Neutrophil (primary cell): ENCODE measurements at regions not wholly inside any gene's neighbourhood (a gene's known extent, or its start where the extent isn't known, plus 50 kb on each side); places are given as distances from the start of the nearest gene placed in this dataset.

Experiments
- H3K27ac ChIP-seq: fragments of 200-600 bp; sonication (generic); 2 replicates; pipeline ENCODE4 v1.5.1; 2016; ENCODE audit warnings: mild to moderate bottlenecking, moderate library complexity
- H3K27me3 ChIP-seq: fragments of 200-600 bp; sonication (generic); 2 replicates; pipeline ENCODE4 v1.6.0; 2016; ENCODE audit warnings: mild to moderate bottlenecking
- H3K36me3 ChIP-seq: fragments of 200-600 bp; sonication (generic); 2 replicates; pipeline ENCODE4 v1.5.1; 2017
- H3K4me1 ChIP-seq, 2 experiments: fragments of 200-600 bp in 1 of 2; sonication (generic) in 1 of 2; 1 replicate in 1 of 2; 2 replicates in 1 of 2; pipeline versions ENCODE4 v1.5.1 to v1.6.1; 2013 to 2016; ENCODE audit warnings: low read depth in 1 of 2, low read length in 1 of 2, mild to moderate bottlenecking in 1 of 2, moderate library complexity in 1 of 2; ENCODE audit not compliant: control insufficient read depth in 1 of 2, insufficient read depth in 1 of 2
- H3K4me3 ChIP-seq, 2 experiments: fragments of 200-600 bp in 1 of 2; sonication (generic) in 1 of 2; 1 replicate in 1 of 2; 2 replicates in 1 of 2; pipeline ENCODE4 v1.5.1; 2013 to 2016; ENCODE audit warnings: low read depth in 1 of 2, low read length in 1 of 2, mild to moderate bottlenecking in 1 of 2, moderate library complexity in 1 of 2
- H3K9me3 ChIP-seq: fragments of 200-600 bp; sonication (generic); 2 replicates; pipeline ENCODE4 v1.5.1; 2016
- TF ChIP-seq, protein P1 (sequence below): fragments of 200-600 bp; sonication (generic); IDR thresholded peaks from 2 replicates; pipeline ENCODE4 v1.5.1; 2016; ENCODE audit warnings: antibody characterized with exemption

DNA sequence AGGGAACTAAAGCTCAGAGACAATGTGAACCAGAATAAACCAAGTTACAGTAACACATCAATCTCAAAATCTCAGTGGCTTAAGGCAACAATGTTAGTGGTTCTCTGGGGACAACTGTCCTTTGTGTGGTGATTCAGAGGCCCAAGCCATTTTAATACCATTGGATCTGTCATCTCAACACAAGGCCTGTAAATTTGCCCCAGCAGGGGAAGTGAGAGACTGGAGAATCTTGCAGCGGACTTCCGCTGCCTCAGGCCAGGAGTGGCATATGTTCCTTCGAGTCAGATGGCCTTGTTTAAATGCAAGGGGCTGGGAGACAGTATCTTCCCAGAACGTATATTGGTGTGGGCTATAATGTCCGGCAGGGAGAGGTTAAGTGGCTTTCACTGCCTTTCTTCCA, 126.0 kb downstream of the CD83 start:
- no peaks in the 10 kb centered on the region for H3K9me3 ChIP-seq
- peaks cover 0 to 14% of the 10 kb centered on the region in 2 experiments for H3K4me1 ChIP-seq
- TF ChIP-seq, protein P1, sequence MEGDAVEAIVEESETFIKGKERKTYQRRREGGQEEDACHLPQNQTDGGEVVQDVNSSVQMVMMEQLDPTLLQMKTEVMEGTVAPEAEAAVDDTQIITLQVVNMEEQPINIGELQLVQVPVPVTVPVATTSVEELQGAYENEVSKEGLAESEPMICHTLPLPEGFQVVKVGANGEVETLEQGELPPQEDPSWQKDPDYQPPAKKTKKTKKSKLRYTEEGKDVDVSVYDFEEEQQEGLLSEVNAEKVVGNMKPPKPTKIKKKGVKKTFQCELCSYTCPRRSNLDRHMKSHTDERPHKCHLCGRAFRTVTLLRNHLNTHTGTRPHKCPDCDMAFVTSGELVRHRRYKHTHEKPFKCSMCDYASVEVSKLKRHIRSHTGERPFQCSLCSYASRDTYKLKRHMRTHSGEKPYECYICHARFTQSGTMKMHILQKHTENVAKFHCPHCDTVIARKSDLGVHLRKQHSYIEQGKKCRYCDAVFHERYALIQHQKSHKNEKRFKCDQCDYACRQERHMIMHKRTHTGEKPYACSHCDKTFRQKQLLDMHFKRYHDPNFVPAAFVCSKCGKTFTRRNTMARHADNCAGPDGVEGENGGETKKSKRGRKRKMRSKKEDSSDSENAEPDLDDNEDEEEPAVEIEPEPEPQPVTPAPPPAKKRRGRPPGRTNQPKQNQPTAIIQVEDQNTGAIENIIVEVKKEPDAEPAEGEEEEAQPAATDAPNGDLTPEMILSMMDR: no peak
- no peaks in the 10 kb centered on the region for H3K27me3 ChIP-seq
- no peaks in the 10 kb centered on the region for H3K36me3 ChIP-seq
- H3K4me3 ChIP-seq: no peak overlapping the region
- H3K27ac ChIP-seq: no peak overlapping the region

DNA sequence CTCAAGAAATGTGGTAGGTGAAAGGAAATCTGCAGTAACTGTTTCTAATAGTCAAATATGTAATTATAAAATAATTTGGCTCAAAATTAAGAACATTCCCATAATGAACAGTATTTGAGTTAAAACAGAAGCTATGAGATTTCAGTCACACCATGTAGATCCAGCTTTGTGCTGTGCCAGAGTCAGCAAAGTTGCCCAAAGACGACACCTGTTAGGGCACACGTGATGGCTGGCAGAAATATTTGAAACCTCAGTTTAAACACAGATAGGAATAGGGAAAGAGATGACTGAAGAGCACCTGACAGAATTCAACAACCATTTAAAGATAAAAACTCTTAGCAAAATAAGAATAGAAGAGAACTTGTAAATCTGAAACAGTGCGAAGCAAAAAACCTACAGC, 129.3 kb downstream of the CD83 start:
- H3K9me3 ChIP-seq: no peaks in the 10 kb centered on the region
- H3K36me3 ChIP-seq: no peaks in the 10 kb centered on the region
- TF ChIP-seq, protein P1: no peak
- H3K4me1 ChIP-seq: no peaks in the 10 kb centered on the region
- H3K27ac ChIP-seq: no peak overlapping the region
- no peaks in the 10 kb centered on the region for H3K27me3 ChIP-seq
- no peak overlapping the region for H3K4me3 ChIP-seq

DNA sequence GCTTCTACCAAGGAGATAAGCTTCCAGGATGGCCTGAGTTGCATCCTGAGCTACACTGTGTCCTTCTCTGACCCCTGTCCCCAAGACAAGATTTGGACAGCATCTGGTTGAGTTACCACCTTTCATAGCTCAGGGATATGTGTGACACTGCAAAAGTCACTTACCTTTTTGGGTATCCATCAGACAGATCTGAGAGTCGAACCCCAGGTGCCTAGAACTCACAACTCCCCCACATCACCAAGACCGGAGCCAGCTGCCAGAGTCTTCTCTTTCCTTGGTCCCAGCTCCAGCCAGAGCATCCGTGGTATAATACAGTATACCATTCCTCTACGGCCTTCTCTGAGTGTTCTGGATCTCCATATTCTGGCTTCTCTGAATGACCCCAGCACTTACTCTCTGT, 133.0 kb downstream of the CD83 start:
- Histone ChIP-seq H3K36me3 (no peaks in the 10 kb centered on the region), H3K27ac (no peak overlapping the region), H3K4me3 (no peak overlapping the region), H3K27me3 (no peaks in the 10 kb centered on the region), H3K9me3 (no peaks in the 10 kb centered on the region), H3K4me1 (no peaks in the 10 kb centered on the region)
- TF ChIP-seq, protein P1: no peak

DNA sequence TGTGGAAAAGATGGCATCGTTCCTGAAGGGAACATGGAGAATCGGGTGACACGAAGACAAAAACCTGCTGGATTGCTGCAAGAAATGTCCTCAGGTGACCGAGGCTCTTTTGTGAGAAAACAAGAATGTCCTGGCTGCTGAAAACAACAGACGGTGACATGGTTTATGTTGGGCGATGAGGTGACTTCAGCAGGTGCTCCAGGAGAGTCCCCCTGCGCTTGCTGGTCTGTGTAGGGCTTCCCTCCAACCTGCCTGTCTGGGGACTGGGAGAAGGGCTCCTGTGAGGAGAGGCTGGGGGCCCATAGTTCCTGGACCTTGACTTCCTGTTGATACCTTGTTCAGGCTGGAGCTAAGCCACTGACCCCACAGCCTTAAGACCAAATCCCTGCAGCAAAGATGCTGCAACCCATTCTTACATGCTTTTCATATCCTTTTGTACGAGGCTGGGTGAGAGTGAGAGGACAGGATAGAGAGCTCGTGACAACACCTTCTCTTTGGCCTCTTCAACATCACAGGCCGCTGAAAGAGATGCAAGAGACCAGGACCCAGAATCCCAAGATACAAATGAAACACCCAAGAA, 134.8 kb downstream of the CD83 start:
- Histone ChIP-seq H3K9me3 (no peaks in the 10 kb centered on the region), H3K4me1 (no peaks in the 10 kb centered on the region), H3K4me3 (no peak overlapping the region), H3K36me3 (no peaks in the 10 kb centered on the region), H3K27me3 (no peaks in the 10 kb centered on the region), H3K27ac (no peak overlapping the region)
- TF ChIP-seq, protein P1: no peak

DNA sequence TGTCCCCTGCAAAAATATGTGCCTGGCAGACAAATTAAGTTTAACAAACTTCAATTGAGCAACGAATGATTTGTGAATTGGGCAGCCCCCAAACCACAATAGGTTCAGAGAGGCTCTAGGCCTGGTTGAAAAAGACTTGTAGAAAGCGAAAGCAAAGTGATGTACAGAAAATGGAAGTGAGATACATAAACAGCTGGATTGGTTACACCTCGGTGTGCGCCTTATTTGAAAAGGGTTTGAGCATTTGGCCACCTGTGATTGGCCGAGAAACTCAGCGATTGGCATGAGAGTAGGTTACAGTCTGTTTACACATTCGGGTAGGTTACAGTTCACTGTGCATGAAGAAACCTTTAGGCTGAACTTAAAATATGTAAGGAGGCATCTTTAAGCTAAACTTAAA, 136.9 kb downstream of the CD83 start:
- no peaks in the 10 kb centered on the region for H3K9me3 ChIP-seq
- TF ChIP-seq, protein P1: no peak
- H3K36me3 ChIP-seq: no peaks in the 10 kb centered on the region
- no peak overlapping the region for H3K27ac ChIP-seq
- no peaks in the 10 kb centered on the region for H3K27me3 ChIP-seq
- H3K4me3 ChIP-seq: no peak overlapping the region
- no peaks in the 10 kb centered on the region for H3K4me1 ChIP-seq

DNA sequence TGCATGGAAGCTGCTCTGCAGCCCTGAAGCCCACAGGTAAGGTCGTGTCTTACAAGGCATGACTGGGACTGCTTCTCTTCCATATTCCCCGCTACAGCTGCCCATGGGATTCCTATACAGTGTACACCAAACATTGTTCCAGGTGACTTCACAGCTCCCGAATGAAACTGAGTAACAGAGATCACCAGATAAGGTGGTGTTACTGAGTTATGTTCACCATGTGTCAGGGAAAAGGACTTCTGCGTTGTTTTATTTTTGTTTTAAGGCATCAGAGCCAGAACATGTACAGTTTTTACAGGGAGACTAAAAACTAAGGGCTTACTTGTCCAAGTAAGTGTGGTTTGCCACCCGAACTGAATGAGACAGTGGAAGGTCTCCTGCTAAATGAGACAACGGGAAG, 138.3 kb downstream of the CD83 start:
- H3K9me3 ChIP-seq: no peaks in the 10 kb centered on the region
- no peak overlapping the region for H3K27ac ChIP-seq

More for the DNA sequence above, 138.3 kb downstream of the CD83 start:
- H3K4me3 ChIP-seq: no peak overlapping the region
- H3K27me3 ChIP-seq: no peaks in the 10 kb centered on the region
- no peaks in the 10 kb centered on the region for H3K4me1 ChIP-seq
- H3K36me3 ChIP-seq: no peaks in the 10 kb centered on the region
- TF ChIP-seq, protein P1: no peak
